Ectodermal cell (in vitro differentiated cells): ENCODE measurements at regions not wholly inside any gene's neighbourhood (a gene's known extent, or its start where the extent isn't known, plus 50 kb on each side); places are given as distances from the start of the nearest gene placed in this dataset.
"Not testable (repeated sequence)": the region's sequence is repeated elsewhere in the genome, so short reads cannot be mapped to it uniquely, and the experiment has no call there.

Experiments
- H3K27ac ChIP-seq: 2 replicates; pipeline ENCODE4 v1.7.0; 2013; ENCODE audit warnings: mild to moderate bottlenecking, low read depth, low read length; ENCODE audit not compliant: insufficient read depth, poor library complexity, severe bottlenecking
- H3K27me3 ChIP-seq: 2 replicates; pipeline ENCODE4 v1.7.0; 2013; ENCODE audit warnings: mild to moderate bottlenecking, low read length; ENCODE audit not compliant: insufficient read depth, control insufficient read depth, poor library complexity, severe bottlenecking
- H3K36me3 ChIP-seq: one replicate; pipeline ENCODE4 v1.7.0; 2013; ENCODE audit warnings: low read length; ENCODE audit not compliant: control insufficient read depth, insufficient read depth
- H3K4me1 ChIP-seq: one replicate; pipeline ENCODE4 v1.7.0; 2013; ENCODE audit warnings: low read length; ENCODE audit not compliant: control insufficient read depth, insufficient read depth
- H3K4me3 ChIP-seq: 2 replicates; pipeline ENCODE4 v1.7.0; 2013; ENCODE audit warnings: low read depth, low read length, control low read depth; ENCODE audit not compliant: insufficient read depth
- H3K9me3 ChIP-seq: 2 replicates; pipeline ENCODE4 v1.7.0; 2013; ENCODE audit warnings: mild to moderate bottlenecking, low read length, moderate library complexity; ENCODE audit not compliant: control insufficient read depth
- WGBS, 2 experiments: methylation state at CpG; one replicate each; pipeline ENCODE4 v1.1.7; 2013; ENCODE audit warnings: missing lambda C conversion rate in 2 of 2; 5-methylcytosine and 5-hydroxymethylcytosine counted together

GRCh38 chr12:25682421-25682820 lies 129.3 kb upstream of the LMNTD1 start:
- Histone ChIP-seq H3K27me3 (no peaks in the 10 kb centered on the region), H3K9me3 (no peaks in the 10 kb centered on the region), H3K27ac (no peak overlapping the region), H3K4me1 (no peaks in the 10 kb centered on the region), H3K36me3 (no peaks in the 10 kb centered on the region), H3K4me3 (no peak overlapping the region)
- 98 to 100% methylated on average over 1 of the region's 1 CpG for WGBS, 2 experiments

DNA sequence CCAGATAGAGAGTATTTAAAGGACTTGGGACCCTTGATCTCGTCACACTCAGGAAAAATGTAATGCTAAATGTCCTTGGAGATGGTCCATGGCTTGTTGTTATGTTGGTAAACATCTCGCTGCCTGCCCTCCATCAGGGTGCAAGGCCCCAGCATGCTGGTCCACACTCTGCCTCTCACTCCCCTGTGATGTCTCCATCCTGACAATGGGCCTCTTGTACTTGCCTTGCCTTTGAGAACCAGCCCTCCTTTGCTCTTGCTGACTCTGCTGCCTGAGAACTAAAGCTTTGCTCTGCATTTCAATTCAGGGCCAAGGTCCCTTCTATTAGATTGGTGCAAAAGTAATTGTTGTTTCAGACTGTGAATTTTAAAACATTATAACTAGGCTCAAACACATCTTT lies 131.0 kb upstream of the LMNTD1 start:
- no peaks in the 10 kb centered on the region for H3K9me3 ChIP-seq
- no peaks in the 10 kb centered on the region for H3K27me3 ChIP-seq
- H3K4me1 ChIP-seq = no peaks in the 10 kb centered on the region
- no peak overlapping the region for H3K4me3 ChIP-seq
- whole genome bisulfite sequencing, 2 experiments = 90 to 97% methylated on average over 2 of the region's 2 CpGs
- H3K36me3 ChIP-seq = no peaks in the 10 kb centered on the region
- H3K27ac ChIP-seq = no peak overlapping the region

DNA sequence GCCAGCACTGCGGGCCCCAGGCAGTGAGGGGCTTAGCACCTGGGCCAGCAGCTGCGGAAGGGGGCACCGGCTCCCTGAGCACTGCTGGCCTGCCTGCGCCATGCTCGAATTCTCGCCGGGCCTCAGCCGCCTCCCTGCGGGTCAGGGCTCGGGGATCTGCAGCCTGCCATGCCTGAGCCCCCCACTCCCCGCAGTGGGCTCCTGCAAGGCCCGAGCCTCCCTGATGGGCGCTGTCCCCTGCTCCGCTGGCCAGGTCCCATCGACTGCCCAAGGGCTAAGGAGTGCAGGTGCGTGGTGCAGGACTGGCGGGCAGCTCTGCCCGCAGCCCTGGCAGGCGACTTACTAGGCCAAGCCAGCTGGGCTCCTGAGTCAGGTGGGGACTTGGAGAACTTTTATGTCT lies 133.3 kb upstream of the LMNTD1 start:
- Histone ChIP-seq H3K27me3 (no peaks in the 10 kb centered on the region), H3K36me3 (no peaks in the 10 kb centered on the region), H3K27ac (no peak overlapping the region), H3K4me3 (no peak overlapping the region), H3K4me1 (no peaks in the 10 kb centered on the region), H3K9me3 (no peaks in the 10 kb centered on the region)
- WGBS, 2 experiments = 96 to 97% methylated on average over 19 of the region's 19 CpGs

- no peaks in the 10 kb centered on the region for H3K27me3 ChIP-seq
- H3K36me3 ChIP-seq = no peaks in the 10 kb centered on the region
- H3K4me3 ChIP-seq = no peak overlapping the region
- H3K27ac ChIP-seq = no peak overlapping the region
- no peaks in the 10 kb centered on the region for H3K9me3 ChIP-seq
- H3K4me1 ChIP-seq = no peaks in the 10 kb centered on the region
- 92 to 95% methylated on average over 6 of the region's 6 CpGs for WGBS, 2 experiments
These were observed 134.1 kb upstream of the LMNTD1 start for GRCh38 chr12:25687226-25687625.

DNA sequence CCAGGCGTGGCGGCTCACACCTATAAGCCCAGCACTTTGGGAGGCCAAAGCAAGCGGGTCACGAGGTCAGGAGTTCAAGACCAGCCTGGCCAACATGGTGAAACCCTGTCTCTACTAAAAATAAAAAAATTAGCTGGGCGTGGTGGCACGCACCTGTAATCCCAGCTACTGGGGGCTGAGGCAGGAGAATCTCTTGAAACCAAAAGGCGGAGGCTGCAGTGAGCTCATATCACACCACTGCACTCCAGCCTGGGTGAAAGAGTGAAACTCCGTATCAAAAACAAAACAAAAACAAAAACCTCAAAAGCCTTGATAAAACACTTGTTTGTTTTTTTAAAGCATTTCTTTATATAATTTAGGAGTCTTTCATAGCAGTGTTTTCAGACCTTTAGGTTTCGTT lies 135.8 kb upstream of the LMNTD1 start:
- H3K36me3 ChIP-seq, H3K4me3 ChIP-seq, H3K4me1 ChIP-seq, H3K27ac ChIP-seq, H3K9me3 ChIP-seq, H3K27me3 ChIP-seq: not testable (repeated sequence)
- 92 to 94% methylated on average over 8 to 9 of the region's 9 CpGs for WGBS, 2 experiments

- H3K27me3 ChIP-seq = no peaks in the 10 kb centered on the region
- H3K36me3 ChIP-seq = no peaks in the 10 kb centered on the region
- H3K9me3 ChIP-seq = no peaks in the 10 kb centered on the region
- H3K4me3 ChIP-seq = no peak overlapping the region
- no peak overlapping the region for H3K27ac ChIP-seq
- no peaks in the 10 kb centered on the region for H3K4me1 ChIP-seq
- 90 to 95% methylated on average over 5 of the region's 5 CpGs for WGBS, 2 experiments
These were observed 137.0 kb upstream of the LMNTD1 start for GRCh38 chr12:25689996-25690501.

GRCh38 chr12:25690996-25691864 lies 138.1 kb upstream of the LMNTD1 start:
- no peaks in the 10 kb centered on the region for H3K4me1 ChIP-seq
- no peak overlapping the region for H3K4me3 ChIP-seq
- H3K36me3 ChIP-seq = no peaks in the 10 kb centered on the region
- WGBS, 2 experiments = 84 to 87% methylated on average over 8 of the region's 8 CpGs
- no peaks in the 10 kb centered on the region for H3K27me3 ChIP-seq
- no peaks in the 10 kb centered on the region for H3K9me3 ChIP-seq
- H3K27ac ChIP-seq = no peak overlapping the region

DNA sequence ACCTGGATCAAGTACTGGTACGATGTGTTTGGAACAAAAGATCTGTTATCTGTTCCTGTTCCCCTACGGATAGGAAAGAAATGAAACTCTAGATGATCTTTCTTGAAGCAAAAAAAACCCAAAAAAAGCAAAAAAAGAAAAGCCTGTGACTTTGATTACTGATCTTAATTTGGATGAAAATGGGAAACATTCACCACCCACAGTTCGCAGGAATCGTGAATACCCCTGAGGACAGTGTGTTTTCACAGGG lies 138.7 kb upstream of the LMNTD1 start:
- Histone ChIP-seq H3K36me3 (no peaks in the 10 kb centered on the region), H3K4me3 (no peak overlapping the region), H3K9me3 (no peaks in the 10 kb centered on the region), H3K4me1 (no peaks in the 10 kb centered on the region), H3K27me3 (no peaks in the 10 kb centered on the region), H3K27ac (no peak overlapping the region)
- WGBS, 2 experiments = 72 to 80% methylated on average over 4 of the region's 4 CpGs

GRCh38 chr12:25692115-25693035 lies 139.3 kb upstream of the LMNTD1 start:
- Histone ChIP-seq H3K27ac (no peak overlapping the region), H3K27me3 (no peaks in the 10 kb centered on the region), H3K4me3 (no peak overlapping the region), H3K9me3 (no peaks in the 10 kb centered on the region), H3K4me1 (no peaks in the 10 kb centered on the region), H3K36me3 (no peaks in the 10 kb centered on the region)
- WGBS, 2 experiments = 87 to 88% methylated on average over 9 of the region's 9 CpGs

DNA sequence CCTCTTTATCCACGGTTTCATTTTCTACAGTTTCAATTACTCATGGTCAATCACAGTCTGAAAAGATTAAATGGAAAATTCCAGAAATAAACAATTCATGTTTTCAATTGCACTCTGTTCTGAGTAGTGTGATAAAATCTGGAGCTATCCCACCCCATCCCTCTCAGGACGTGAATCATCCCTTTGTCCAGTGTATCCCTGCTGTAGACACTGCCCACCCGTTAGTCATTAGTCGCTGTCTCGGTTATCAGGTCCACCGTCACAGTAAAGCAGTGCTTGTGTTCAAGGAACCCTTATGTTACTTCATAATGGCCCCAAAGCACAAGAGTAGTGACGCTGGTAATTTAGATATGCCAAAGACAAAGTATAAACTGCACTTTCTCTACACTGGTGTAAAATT lies 141.0 kb upstream of the LMNTD1 start:
- Histone ChIP-seq H3K27me3 (no peaks in the 10 kb centered on the region), H3K9me3 (no peaks in the 10 kb centered on the region), H3K27ac (no peak overlapping the region), H3K4me1 (no peaks in the 10 kb centered on the region), H3K36me3 (no peaks in the 10 kb centered on the region), H3K4me3 (no peak overlapping the region)
- WGBS, 2 experiments = 92 to 93% methylated on average over 6 to 7 of the region's 7 CpGs
